ENCODE measurements at regions not wholly inside any gene's neighbourhood (a gene's known extent, or its start where the extent isn't known, plus 50 kb on each side); places are given as distances from the start of the nearest gene placed in this dataset.

DNA sequence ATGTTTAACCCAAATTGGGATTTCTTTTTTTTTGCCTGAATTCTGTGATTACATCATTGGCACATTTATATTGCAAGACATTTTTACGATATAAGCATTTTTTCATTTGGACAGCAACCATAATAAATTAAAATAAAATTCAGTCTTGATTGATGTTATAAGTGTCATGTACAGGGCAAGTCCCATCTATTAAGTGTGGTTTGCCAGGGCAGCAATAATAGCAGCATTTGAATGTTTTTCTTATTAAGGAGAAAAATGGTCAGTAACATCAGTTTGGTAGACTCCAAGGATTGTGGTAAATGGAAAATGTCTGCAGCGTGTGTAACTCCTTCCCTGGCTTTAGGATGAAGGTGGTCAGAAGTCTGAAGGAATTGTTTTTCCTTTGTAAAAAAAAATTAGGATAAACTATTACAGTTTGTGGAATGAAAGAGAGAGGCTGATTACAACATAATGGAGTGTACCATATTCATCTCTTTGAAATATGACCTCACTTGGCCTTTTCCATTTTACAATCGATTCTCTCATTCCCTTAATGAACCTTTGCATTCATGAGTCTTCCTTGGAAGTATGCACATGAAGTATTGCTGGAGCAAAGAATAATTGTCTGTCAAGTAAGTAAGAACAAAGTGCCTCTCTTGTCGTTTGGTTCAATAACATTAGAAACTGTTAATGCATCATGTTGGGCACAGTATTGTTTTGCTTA lies 405.4 kb upstream of the THRB start:
- no peaks in the 10 kb centered on the region for H3K27me3 ChIP-seq (ENCODE audit: control insufficient read depth in 2 of 2, insufficient read depth in 2 of 2, low read length in 2 of 2)
- no peaks in the 10 kb centered on the region for H3K36me3 ChIP-seq (ENCODE audit: control insufficient read depth in 2 of 2, extremely low read depth in 1 of 2, insufficient read depth in 2 of 2, low read length in 2 of 2)
- dilution Hi-C loops (cut with MboI; ENCODE audit: extremely low pct_ligation_motif_present, low sequenced_read_pairs) (no loop called here), intact Hi-C loops (cut with micrococcal nuclease) (no loop called here)
- no peak overlapping the region for H2AFZ ChIP-seq (ENCODE audit: low read depth, low read length)
- FAIRE-seq: no peak
- H3K9ac ChIP-seq (replicated peaks; ENCODE audit: extremely low read depth, insufficient read depth, low read length): no peak overlapping the region
- no peak overlapping the region for H3K27ac ChIP-seq (ENCODE audit: insufficient read depth, low read depth, low read length)
- TF ChIP-seq FOS (IDR thresholded peaks at IDR 0.05; ENCODE audit: borderline replicate concordance, insufficient read depth, low read length): no peak
- TF ChIP-seq, protein P1, sequence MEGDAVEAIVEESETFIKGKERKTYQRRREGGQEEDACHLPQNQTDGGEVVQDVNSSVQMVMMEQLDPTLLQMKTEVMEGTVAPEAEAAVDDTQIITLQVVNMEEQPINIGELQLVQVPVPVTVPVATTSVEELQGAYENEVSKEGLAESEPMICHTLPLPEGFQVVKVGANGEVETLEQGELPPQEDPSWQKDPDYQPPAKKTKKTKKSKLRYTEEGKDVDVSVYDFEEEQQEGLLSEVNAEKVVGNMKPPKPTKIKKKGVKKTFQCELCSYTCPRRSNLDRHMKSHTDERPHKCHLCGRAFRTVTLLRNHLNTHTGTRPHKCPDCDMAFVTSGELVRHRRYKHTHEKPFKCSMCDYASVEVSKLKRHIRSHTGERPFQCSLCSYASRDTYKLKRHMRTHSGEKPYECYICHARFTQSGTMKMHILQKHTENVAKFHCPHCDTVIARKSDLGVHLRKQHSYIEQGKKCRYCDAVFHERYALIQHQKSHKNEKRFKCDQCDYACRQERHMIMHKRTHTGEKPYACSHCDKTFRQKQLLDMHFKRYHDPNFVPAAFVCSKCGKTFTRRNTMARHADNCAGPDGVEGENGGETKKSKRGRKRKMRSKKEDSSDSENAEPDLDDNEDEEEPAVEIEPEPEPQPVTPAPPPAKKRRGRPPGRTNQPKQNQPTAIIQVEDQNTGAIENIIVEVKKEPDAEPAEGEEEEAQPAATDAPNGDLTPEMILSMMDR (IDR thresholded peaks at IDR 0.05; ENCODE audit: extremely low read depth in 1 of 2, insufficient read depth in 1 of 2, low read depth in 1 of 2, low read length in 2 of 2): no peak
- TF ChIP-seq JUN (IDR thresholded peaks at IDR 0.05; ENCODE audit: borderline replicate concordance, insufficient read depth, insufficient read length, low read depth): no peak
- no peak for TF ChIP-seq EZH2 (IDR thresholded peaks at IDR 0.05; ENCODE audit: borderline replicate concordance, low read depth, low read length, severe bottlenecking)
- no peak for TF ChIP-seq POLR2AphosphoS5 (IDR thresholded peaks at IDR 0.05; ENCODE audit: insufficient read depth, low read depth, low read length)
- TF ChIP-seq GATA2 (IDR thresholded peaks at IDR 0.05; ENCODE audit: insufficient read depth, insufficient read length, low read depth, low read length): no peak
- TF ChIP-seq POLR2A (IDR thresholded peaks at IDR 0.05; ENCODE audit: low read depth, low read length): no peak
- TF ChIP-seq, protein P2, sequence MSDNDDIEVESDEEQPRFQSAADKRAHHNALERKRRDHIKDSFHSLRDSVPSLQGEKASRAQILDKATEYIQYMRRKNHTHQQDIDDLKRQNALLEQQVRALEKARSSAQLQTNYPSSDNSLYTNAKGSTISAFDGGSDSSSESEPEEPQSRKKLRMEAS (IDR thresholded peaks at IDR 0.05; ENCODE audit: insufficient read depth, insufficient read length): no peak
- no peak for TF ChIP-seq MYC (IDR thresholded peaks at IDR 0.05; ENCODE audit: low read depth, low read length)
- POLR2A ChIA-PET: no interaction called here
- no peak overlapping the region for H3K4me3 ChIP-seq (replicated peaks in 1 of 3; ENCODE audit: insufficient read depth in 1 of 3, low read depth in 1 of 3, low read length in 3 of 3)
- no peaks in the 10 kb centered on the region for H3K4me1 ChIP-seq (ENCODE audit: control insufficient read depth, extremely low read depth, insufficient read depth, low read length)
- no peak overlapping the region for H3K4me2 ChIP-seq (ENCODE audit: insufficient read depth, low read length)
- no peaks in the 10 kb centered on the region for H4K20me1 ChIP-seq (replicated peaks; ENCODE audit: control insufficient read depth, extremely low read depth, insufficient read depth, low read length)
- H3K9me3 ChIP-seq (replicated peaks; ENCODE audit: control insufficient read depth, insufficient read depth, low read length): no peaks in the 10 kb centered on the region
- CTCF ChIA-PET: interaction anchor here (0.8 kb wide), 1 partner anchor 208 kb away, joined by 3 read pairs; no protein-coding TSS in a partner anchor
- H3K9me1 ChIP-seq (replicated peaks; ENCODE audit: control insufficient read depth, extremely low read depth, insufficient read depth, low read length): no peaks in the 10 kb centered on the region
- no peaks in the 10 kb centered on the region for H3K79me2 ChIP-seq (ENCODE audit: control insufficient read depth, insufficient read depth, low read length)
- no peak for DNase-seq (ENCODE audit: low read depth, low spot score)
- no TSS peak for BruUV-seq (replicated peaks)

Data from endothelial cell of umbilical vein (primary cell).